ENCODE measurements at regions not wholly inside any gene's neighbourhood (a gene's known extent, or its start where the extent isn't known, plus 50 kb on each side); places are given as distances from the start of the nearest gene placed in this dataset.

DNA sequence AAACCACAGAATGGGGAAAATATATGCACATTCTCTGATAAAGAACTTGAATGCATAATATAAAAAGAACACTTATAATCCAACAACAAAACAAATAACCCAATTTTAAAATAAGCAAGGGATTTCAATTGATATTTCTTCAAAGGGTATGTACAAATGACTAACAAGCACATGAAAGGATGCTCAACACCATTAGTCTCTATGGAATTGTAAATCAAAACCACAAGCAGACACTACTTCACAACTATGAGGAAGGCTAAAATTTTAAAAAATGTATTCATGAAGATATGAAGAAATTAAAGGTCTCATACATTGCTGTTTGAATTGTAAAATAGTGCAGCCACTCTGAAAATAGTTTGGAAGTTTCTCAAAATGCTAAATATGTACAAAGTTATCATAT, 78.9 kb upstream of the GAS1 start:
- no peak for TF ChIP-seq EZH2 (IDR thresholded peaks at IDR 0.05; ENCODE audit: insufficient read depth, poor library complexity, severe bottlenecking)
- no peak for TF ChIP-seq EZH2phosphoT487 (IDR thresholded peaks at IDR 0.05; ENCODE audit: insufficient read depth, low read depth)
